ENCODE measurements at regions not wholly inside any gene's neighbourhood (a gene's known extent, or its start where the extent isn't known, plus 50 kb on each side); places are given as distances from the start of the nearest gene placed in this dataset.

GRCh38 chr3:187855131-187855530 is 109.9 kb upstream of the BCL6 start:
- Histone ChIP-seq H3K4me1 (ENCODE audit: control insufficient read depth in 1 of 2, insufficient read depth in 2 of 2, low read length in 2 of 2) (no peaks in the 10 kb centered on the region), H4K91ac (ENCODE audit: low read depth, low read length) (no peak overlapping the region), H2BK120ac (ENCODE audit: insufficient read depth, low read length, poor library complexity) (no peak overlapping the region), H3K4me2 (ENCODE audit: low read length) (no peak overlapping the region), H3K4me3 (ENCODE audit: low read depth, low read length) (no peak overlapping the region), H2AFZ (ENCODE audit: insufficient read depth, low read length, poor library complexity) (no peak overlapping the region), H3K79me1 (ENCODE audit: low read length) (no peaks in the 10 kb centered on the region), H3K9me3 (ENCODE audit: insufficient read depth, low read depth, low read length) (no peaks in the 10 kb centered on the region), H3K27me3 (ENCODE audit: insufficient read depth, low read length) (no peaks in the 10 kb centered on the region), H3K23ac (ENCODE audit: low read length) (no peak overlapping the region), H3K4ac (ENCODE audit: low read depth, low read length) (no peak overlapping the region), H3K9ac (ENCODE audit: low read length) (no peak overlapping the region), H3K79me2 (ENCODE audit: control insufficient read depth, insufficient read depth, low read length, poor library complexity) (no peaks in the 10 kb centered on the region), H3K36me3 (ENCODE audit: control insufficient read depth in 1 of 2, insufficient read depth in 2 of 2, low read length in 2 of 2) (no peaks in the 10 kb centered on the region), H2BK12ac (ENCODE audit: low read length) (no peak overlapping the region), H4K12ac (ENCODE audit: low read depth, low read length) (no peak overlapping the region), H3K27ac (ENCODE audit: low read depth, low read length) (no peak overlapping the region), H2BK5ac (ENCODE audit: low read depth, low read length, poor library complexity) (no peak overlapping the region), H3K14ac (ENCODE audit: low read length) (no peak overlapping the region), H4K8ac (ENCODE audit: low read depth, low read length) (no peak overlapping the region), H2AK5ac (ENCODE audit: low read length) (no peak overlapping the region), H3K18ac (ENCODE audit: low read length) (no peak overlapping the region)
- no CpG with 5 or more reads among the region's 2 CpGs for WGBS (ENCODE audit: extremely low coverage, insufficient coverage, insufficient read length)
- no peak for DNase-seq

GRCh38 chr3:187856555-187856954 is 111.3 kb upstream of the BCL6 start:
- Histone ChIP-seq H3K23ac (ENCODE audit: low read length) (no peak overlapping the region), H4K8ac (ENCODE audit: low read depth, low read length) (no peak overlapping the region), H3K18ac (ENCODE audit: low read length) (no peak overlapping the region), H2BK12ac (ENCODE audit: low read length) (no peak overlapping the region), H3K4me1 (ENCODE audit: control insufficient read depth in 1 of 2, insufficient read depth in 2 of 2, low read length in 2 of 2) (no peaks in the 10 kb centered on the region), H4K91ac (ENCODE audit: low read depth, low read length) (no peak overlapping the region), H3K79me2 (ENCODE audit: control insufficient read depth, insufficient read depth, low read length, poor library complexity) (no peaks in the 10 kb centered on the region), H3K4ac (ENCODE audit: low read depth, low read length) (no peak overlapping the region), H3K79me1 (ENCODE audit: low read length) (no peaks in the 10 kb centered on the region), H3K14ac (ENCODE audit: low read length) (no peak overlapping the region), H3K27me3 (ENCODE audit: insufficient read depth, low read length) (no peaks in the 10 kb centered on the region), H3K27ac (ENCODE audit: low read depth, low read length) (no peak overlapping the region), H4K12ac (ENCODE audit: low read depth, low read length) (no peak overlapping the region), H3K4me3 (ENCODE audit: low read depth, low read length) (no peak overlapping the region), H2BK120ac (ENCODE audit: insufficient read depth, low read length, poor library complexity) (no peak overlapping the region), H2AFZ (ENCODE audit: insufficient read depth, low read length, poor library complexity) (no peak overlapping the region), H3K9me3 (ENCODE audit: insufficient read depth, low read depth, low read length) (no peaks in the 10 kb centered on the region), H3K4me2 (ENCODE audit: low read length) (no peak overlapping the region), H3K36me3 (ENCODE audit: control insufficient read depth in 1 of 2, insufficient read depth in 2 of 2, low read length in 2 of 2) (no peaks in the 10 kb centered on the region), H2AK5ac (ENCODE audit: low read length) (no peak overlapping the region), H3K9ac (ENCODE audit: low read length) (no peak overlapping the region), H2BK5ac (ENCODE audit: low read depth, low read length, poor library complexity) (no peak overlapping the region)
- no peak for DNase-seq
- WGBS (ENCODE audit: extremely low coverage, insufficient coverage, insufficient read length), result no CpG with 5 or more reads among the region's 2 CpGs

GRCh38 chr3:187858041-187858440 is 112.8 kb upstream of the BCL6 start:
- Histone ChIP-seq H3K4me3 (ENCODE audit: low read depth, low read length) (no peak overlapping the region), H3K4me2 (ENCODE audit: low read length) (no peak overlapping the region), H4K12ac (ENCODE audit: low read depth, low read length) (no peak overlapping the region), H3K14ac (ENCODE audit: low read length) (no peak overlapping the region), H2AK5ac (ENCODE audit: low read length) (no peak overlapping the region), H3K4ac (ENCODE audit: low read depth, low read length) (no peak overlapping the region), H3K23ac (ENCODE audit: low read length) (no peak overlapping the region), H4K8ac (ENCODE audit: low read depth, low read length) (no peak overlapping the region), H3K79me2 (ENCODE audit: control insufficient read depth, insufficient read depth, low read length, poor library complexity) (no peaks in the 10 kb centered on the region), H3K18ac (ENCODE audit: low read length) (no peak overlapping the region), H3K4me1 (ENCODE audit: control insufficient read depth in 1 of 2, insufficient read depth in 2 of 2, low read length in 2 of 2) (no peaks in the 10 kb centered on the region), H2BK120ac (ENCODE audit: insufficient read depth, low read length, poor library complexity) (no peak overlapping the region), H2BK12ac (ENCODE audit: low read length) (no peak overlapping the region), H3K36me3 (ENCODE audit: control insufficient read depth in 1 of 2, insufficient read depth in 2 of 2, low read length in 2 of 2) (no peaks in the 10 kb centered on the region), H3K27me3 (ENCODE audit: insufficient read depth, low read length) (no peaks in the 10 kb centered on the region), H2AFZ (ENCODE audit: insufficient read depth, low read length, poor library complexity) (no peak overlapping the region), H3K27ac (ENCODE audit: low read depth, low read length) (no peak overlapping the region), H3K9me3 (ENCODE audit: insufficient read depth, low read depth, low read length) (no peaks in the 10 kb centered on the region), H3K9ac (ENCODE audit: low read length) (no peak overlapping the region), H3K79me1 (ENCODE audit: low read length) (no peaks in the 10 kb centered on the region), H4K91ac (ENCODE audit: low read depth, low read length) (no peak overlapping the region), H2BK5ac (ENCODE audit: low read depth, low read length, poor library complexity) (no peak overlapping the region)
- DNase-seq, result no peak
- WGBS (ENCODE audit: extremely low coverage, insufficient coverage, insufficient read length), result no CpG with 5 or more reads among the region's 5 CpGs

GRCh38 chr3:187858711-187859110 is 113.4 kb upstream of the BCL6 start:
- H3K79me1 ChIP-seq (ENCODE audit: low read length), result no peaks in the 10 kb centered on the region
- H3K27me3 ChIP-seq (ENCODE audit: insufficient read depth, low read length), result no peaks in the 10 kb centered on the region
- no peak overlapping the region for H4K12ac ChIP-seq (ENCODE audit: low read depth, low read length)
- no peak overlapping the region for H2AFZ ChIP-seq (ENCODE audit: insufficient read depth, low read length, poor library complexity)
- H2BK12ac ChIP-seq (ENCODE audit: low read length), result no peak overlapping the region
- no peak overlapping the region for H3K27ac ChIP-seq (ENCODE audit: low read depth, low read length)
- no peak overlapping the region for H4K91ac ChIP-seq (ENCODE audit: low read depth, low read length)
- no peak overlapping the region for H2BK120ac ChIP-seq (ENCODE audit: insufficient read depth, low read length, poor library complexity)
- no peak overlapping the region for H3K23ac ChIP-seq (ENCODE audit: low read length)
- DNase-seq, result no peak
- H3K14ac ChIP-seq (ENCODE audit: low read length), result no peak overlapping the region
- no peak overlapping the region for H2BK5ac ChIP-seq (ENCODE audit: low read depth, low read length, poor library complexity)
- H3K9ac ChIP-seq (ENCODE audit: low read length), result no peak overlapping the region
- H3K79me2 ChIP-seq (ENCODE audit: control insufficient read depth, insufficient read depth, low read length, poor library complexity), result no peaks in the 10 kb centered on the region
- no peak overlapping the region for H3K4ac ChIP-seq (ENCODE audit: low read depth, low read length)
- no peaks in the 10 kb centered on the region for H3K4me1 ChIP-seq (ENCODE audit: control insufficient read depth in 1 of 2, insufficient read depth in 2 of 2, low read length in 2 of 2)
- no peak overlapping the region for H3K4me3 ChIP-seq (ENCODE audit: low read depth, low read length)
- no peaks in the 10 kb centered on the region for H3K36me3 ChIP-seq (ENCODE audit: control insufficient read depth in 1 of 2, insufficient read depth in 2 of 2, low read length in 2 of 2)
- H3K18ac ChIP-seq (ENCODE audit: low read length), result no peak overlapping the region
- no peaks in the 10 kb centered on the region for H3K9me3 ChIP-seq (ENCODE audit: insufficient read depth, low read depth, low read length)
- no peak overlapping the region for H2AK5ac ChIP-seq (ENCODE audit: low read length)
- WGBS (ENCODE audit: extremely low coverage, insufficient coverage, insufficient read length), result no CpG with 5 or more reads among the region's 2 CpGs
- H3K4me2 ChIP-seq (ENCODE audit: low read length), result no peak overlapping the region
- H4K8ac ChIP-seq (ENCODE audit: low read depth, low read length), result no peak overlapping the region
